HFFc6 (cell line): ENCODE measurements at regions not wholly inside any gene's neighbourhood (a gene's known extent, or its start where the extent isn't known, plus 50 kb on each side); places are given as distances from the start of the nearest gene placed in this dataset.

Experiments used
- DNase-seq: peaks from one replicate; pipeline ENCODE4 v3.0.0-alpha.2; 2018
- H3K27ac Mint-ChIP-seq: 2 replicates; pipeline ENCODE4 v1.8.0; 2020; ENCODE audit warnings: mild to moderate bottlenecking, mixed read lengths
- H3K27me3 Mint-ChIP-seq: 2 replicates; pipeline ENCODE4 v1.8.0; 2021; ENCODE audit warnings: mild to moderate bottlenecking, moderate library complexity, mixed read lengths; ENCODE audit not compliant: insufficient read depth
- H3K36me3 Mint-ChIP-seq: 2 replicates; pipeline ENCODE4 v1.8.0; 2021; ENCODE audit warnings: low read depth, mixed read lengths
- H3K4me1 Mint-ChIP-seq: 2 replicates; pipeline ENCODE4 v1.8.0; 2020; ENCODE audit warnings: low read depth, mixed read lengths
- H3K4me3 Mint-ChIP-seq: 2 replicates; pipeline ENCODE4 v1.8.0; 2020; ENCODE audit warnings: mild to moderate bottlenecking, moderate library complexity, mixed read lengths
- H3K9me3 Mint-ChIP-seq: 2 replicates; pipeline ENCODE4 v1.8.0; 2020; ENCODE audit warnings: mild to moderate bottlenecking, mixed read lengths
- TF ChIP-seq, protein P1 (sequence below): fragments of 200-600 bp; sonication (generic); IDR thresholded peaks from 2 replicates; pipeline ENCODE4 v1.5.0; 2021; ENCODE audit warnings: antibody characterized with exemption, mild to moderate bottlenecking

GRCh38 chr18:39872651-39873050, 2082.4 kb upstream of the PIK3C3 start:
- Mint-ChIP-seq H3K36me3 (no peaks in the 10 kb centered on the region), H3K27ac (no peak overlapping the region), H3K4me3 (no peak overlapping the region), H3K27me3 (no peaks in the 10 kb centered on the region), H3K9me3 (no peaks in the 10 kb centered on the region; the same call in 1 of the 2 replicates), H3K4me1 (no peaks in the 10 kb centered on the region)
- DNase-seq, result no peak
- TF ChIP-seq, protein P1, sequence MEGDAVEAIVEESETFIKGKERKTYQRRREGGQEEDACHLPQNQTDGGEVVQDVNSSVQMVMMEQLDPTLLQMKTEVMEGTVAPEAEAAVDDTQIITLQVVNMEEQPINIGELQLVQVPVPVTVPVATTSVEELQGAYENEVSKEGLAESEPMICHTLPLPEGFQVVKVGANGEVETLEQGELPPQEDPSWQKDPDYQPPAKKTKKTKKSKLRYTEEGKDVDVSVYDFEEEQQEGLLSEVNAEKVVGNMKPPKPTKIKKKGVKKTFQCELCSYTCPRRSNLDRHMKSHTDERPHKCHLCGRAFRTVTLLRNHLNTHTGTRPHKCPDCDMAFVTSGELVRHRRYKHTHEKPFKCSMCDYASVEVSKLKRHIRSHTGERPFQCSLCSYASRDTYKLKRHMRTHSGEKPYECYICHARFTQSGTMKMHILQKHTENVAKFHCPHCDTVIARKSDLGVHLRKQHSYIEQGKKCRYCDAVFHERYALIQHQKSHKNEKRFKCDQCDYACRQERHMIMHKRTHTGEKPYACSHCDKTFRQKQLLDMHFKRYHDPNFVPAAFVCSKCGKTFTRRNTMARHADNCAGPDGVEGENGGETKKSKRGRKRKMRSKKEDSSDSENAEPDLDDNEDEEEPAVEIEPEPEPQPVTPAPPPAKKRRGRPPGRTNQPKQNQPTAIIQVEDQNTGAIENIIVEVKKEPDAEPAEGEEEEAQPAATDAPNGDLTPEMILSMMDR, result no peak

DNA sequence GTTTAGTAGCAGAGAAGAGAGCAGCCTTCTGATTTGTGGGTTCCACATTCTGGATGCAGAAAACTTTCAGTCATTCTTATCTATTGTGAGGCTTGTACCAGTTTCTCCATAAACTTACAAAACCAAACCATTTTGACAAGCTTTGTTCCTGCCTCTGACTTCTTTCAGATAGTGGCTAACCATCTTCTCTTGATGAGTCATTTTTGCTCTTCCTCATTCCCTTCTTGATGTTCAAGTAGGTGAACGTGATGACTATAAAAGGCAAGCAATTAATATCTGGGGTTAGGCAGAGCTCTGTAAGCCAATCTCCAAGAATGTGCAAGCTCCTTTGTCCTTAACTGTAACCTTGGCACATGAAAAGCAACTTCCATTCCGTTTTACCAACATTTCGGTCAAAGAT, 2083.1 kb upstream of the PIK3C3 start:
- H3K36me3 Mint-ChIP-seq, result no peaks in the 10 kb centered on the region
- TF ChIP-seq, protein P1, result no peak
- no peak for DNase-seq
- no peaks in the 10 kb centered on the region for H3K4me1 Mint-ChIP-seq
- H3K27me3 Mint-ChIP-seq, result no peaks in the 10 kb centered on the region
- H3K4me3 Mint-ChIP-seq, result no peak overlapping the region
- no peak overlapping the region for H3K27ac Mint-ChIP-seq
- H3K9me3 Mint-ChIP-seq, result no peaks in the 10 kb centered on the region; the same call in 1 of the 2 replicates

DNA sequence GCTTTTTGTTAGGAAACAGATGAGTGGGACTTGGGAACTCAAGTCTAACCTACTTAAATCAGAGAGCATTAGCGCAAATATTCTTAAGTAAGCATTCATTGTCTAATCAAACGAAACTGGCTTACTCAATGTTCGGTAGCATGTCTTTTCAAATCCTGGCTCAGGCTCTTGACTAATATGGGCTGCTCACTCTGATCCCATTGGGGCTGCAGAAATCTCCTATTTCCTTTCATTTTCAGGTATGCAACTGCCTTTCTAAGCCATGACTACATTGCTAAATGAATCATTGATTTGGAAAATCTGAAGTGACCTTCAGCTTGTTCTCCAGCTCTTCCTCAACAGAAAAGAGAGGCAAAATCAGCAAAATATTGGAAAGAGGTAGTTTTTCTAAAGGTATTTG, 2084.4 kb upstream of the PIK3C3 start:
- no peaks in the 10 kb centered on the region for H3K36me3 Mint-ChIP-seq
- TF ChIP-seq, protein P1, result no peak
- H3K27me3 Mint-ChIP-seq, result no peaks in the 10 kb centered on the region
- no peak overlapping the region for H3K4me3 Mint-ChIP-seq
- no peaks in the 10 kb centered on the region; the same call in 1 of the 2 replicates for H3K9me3 Mint-ChIP-seq
- H3K4me1 Mint-ChIP-seq, result no peaks in the 10 kb centered on the region
- no peak for DNase-seq
- no peak overlapping the region for H3K27ac Mint-ChIP-seq

- peaks cover 5% of the 10 kb centered on the region; the same call in 1 of the 2 replicates for H3K27me3 Mint-ChIP-seq
- TF ChIP-seq, protein P1, result no peak
- H3K27ac Mint-ChIP-seq, result no peak overlapping the region
- no peaks in the 10 kb centered on the region for H3K4me1 Mint-ChIP-seq
- H3K9me3 Mint-ChIP-seq, result no peaks in the 10 kb centered on the region
- DNase-seq, result no peak
- no peak overlapping the region for H3K4me3 Mint-ChIP-seq
- H3K36me3 Mint-ChIP-seq, result no peaks in the 10 kb centered on the region
Observed at GRCh38 chr18:39863916-39864315, 2091.1 kb upstream of the PIK3C3 start.

GRCh38 chr18:39862341-39862740, 2092.7 kb upstream of the PIK3C3 start:
- Mint-ChIP-seq H3K4me1 (no peaks in the 10 kb centered on the region), H3K27me3 (peaks cover 5% of the 10 kb centered on the region; the same call in 1 of the 2 replicates), H3K27ac (no peak overlapping the region), H3K36me3 (no peaks in the 10 kb centered on the region), H3K9me3 (no peaks in the 10 kb centered on the region), H3K4me3 (no peak overlapping the region)
- TF ChIP-seq, protein P1, result no peak
- DNase-seq, result no peak

DNA sequence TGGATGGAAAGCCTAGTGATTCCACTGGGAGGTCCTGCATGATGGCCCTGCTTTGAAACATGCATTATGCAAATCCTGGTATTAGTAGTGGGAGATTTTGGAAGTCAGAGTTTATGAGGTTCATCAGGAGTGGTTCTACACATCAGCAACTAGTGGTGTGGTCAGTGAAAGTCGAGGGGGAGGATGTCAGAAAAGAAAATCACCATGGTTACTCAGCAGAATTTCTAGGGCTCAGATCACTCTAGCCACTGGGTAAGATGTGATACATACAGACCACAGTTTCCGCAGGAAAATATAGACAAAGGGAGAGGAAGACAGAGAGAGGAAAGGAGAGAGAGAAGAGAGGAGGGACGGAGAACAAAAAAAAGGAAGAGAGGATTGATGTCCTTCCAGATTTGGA, 2100.7 kb upstream of the PIK3C3 start:
- Mint-ChIP-seq H3K4me3 (no peak overlapping the region), H3K36me3 (no peaks in the 10 kb centered on the region), H3K9me3 (no peaks in the 10 kb centered on the region), H3K27ac (no peak overlapping the region), H3K4me1 (no peaks in the 10 kb centered on the region), H3K27me3 (no peaks in the 10 kb centered on the region; the same call in 1 of the 2 replicates)
- TF ChIP-seq, protein P1, result no peak
- DNase-seq, result no peak
